ENCODE measurements at regions not wholly inside any gene's neighbourhood (a gene's known extent, or its start where the extent isn't known, plus 50 kb on each side); places are given as distances from the start of the nearest gene placed in this dataset.

DNA sequence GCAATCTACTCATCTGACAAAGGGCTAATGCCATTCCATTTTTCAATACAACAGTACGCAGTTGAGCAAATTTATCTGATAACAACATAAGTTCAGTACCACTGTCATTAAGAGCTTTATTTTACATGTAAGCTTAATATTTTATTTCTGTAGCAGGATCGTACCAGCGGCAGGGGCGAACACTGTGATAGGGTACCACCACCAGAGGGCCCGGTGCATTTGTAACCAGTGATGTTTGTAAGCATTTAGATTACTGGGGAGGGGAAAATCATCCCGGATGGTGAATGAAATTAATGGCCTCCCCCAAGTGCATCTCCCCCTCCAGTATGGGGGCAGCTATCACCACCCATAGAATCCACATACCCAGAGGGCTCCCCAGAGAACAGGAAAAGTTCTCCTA lies 179.0 kb downstream of the ADGRA3 start:
- no peak overlapping the region for H2AK5ac ChIP-seq (ENCODE audit: low read length)
- no peak overlapping the region for H3K27ac ChIP-seq (ENCODE audit: low read depth, low read length)
- H3K4me3 ChIP-seq (ENCODE audit: low read length): no peak overlapping the region
- H3K79me2 ChIP-seq (ENCODE audit: control insufficient read depth, insufficient read depth, low read length): no peaks in the 10 kb centered on the region
- H3K36me3 ChIP-seq (ENCODE audit: control insufficient read depth, insufficient read depth, low read length): no peaks in the 10 kb centered on the region
- H2BK120ac ChIP-seq (ENCODE audit: low read depth, low read length): no peak overlapping the region
- H3K4me2 ChIP-seq (ENCODE audit: low read length): no peak overlapping the region
- DNase-seq: no peak
- no peak overlapping the region for H3K9ac ChIP-seq (ENCODE audit: low read length)
- H3K27me3 ChIP-seq (ENCODE audit: insufficient read depth, low read length, poor library complexity): no peaks in the 10 kb centered on the region
- no peak overlapping the region for H4K5ac ChIP-seq (ENCODE audit: low read length)
- H2BK5ac ChIP-seq (ENCODE audit: low read length): no peak overlapping the region
- no peak overlapping the region for H2BK15ac ChIP-seq (replicated peaks; ENCODE audit: low read depth)
- no CpG with 5 or more reads among the region's 6 CpGs for WGBS (ENCODE audit: extremely low coverage, insufficient coverage, low lambda C conversion rate)
- H3K4me1 ChIP-seq (ENCODE audit: control insufficient read depth, low read depth, low read length): no peaks in the 10 kb centered on the region
- H3K18ac ChIP-seq (ENCODE audit: low read length): no peak overlapping the region
- no peak overlapping the region for H3K23ac ChIP-seq (ENCODE audit: low read length)
- no peak overlapping the region for H4K8ac ChIP-seq (ENCODE audit: low read depth, low read length)
- no peak overlapping the region for H3K56ac ChIP-seq (ENCODE audit: low read length)
- H3K79me1 ChIP-seq (ENCODE audit: low read length): no peaks in the 10 kb centered on the region
- H3K4ac ChIP-seq (ENCODE audit: low read depth, low read length): no peak overlapping the region

DNA sequence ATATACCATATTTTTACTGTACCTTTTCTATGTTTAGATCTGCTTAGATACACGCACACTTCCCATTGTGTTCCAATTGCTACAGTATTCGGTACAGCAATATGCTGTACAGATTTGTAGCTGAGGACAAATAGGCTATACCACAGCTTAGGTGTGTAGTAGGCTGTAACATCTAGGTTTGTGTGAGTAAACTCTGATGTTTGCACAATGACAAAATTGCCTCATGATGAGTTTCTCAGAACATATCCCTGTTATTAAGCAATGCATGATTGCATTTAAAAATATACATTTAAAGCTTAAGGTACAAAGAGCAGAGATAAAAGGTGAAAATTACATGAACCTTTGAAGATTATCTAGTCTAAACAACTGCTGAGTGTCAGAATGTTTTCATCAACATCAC lies 181.7 kb downstream of the ADGRA3 start:
- Histone ChIP-seq H2BK120ac (ENCODE audit: low read depth, low read length) (no peak overlapping the region), H2AK5ac (ENCODE audit: low read length) (no peak overlapping the region), H4K8ac (ENCODE audit: low read depth, low read length) (no peak overlapping the region), H2BK5ac (ENCODE audit: low read length) (no peak overlapping the region), H4K5ac (ENCODE audit: low read length) (no peak overlapping the region), H3K18ac (ENCODE audit: low read length) (no peak overlapping the region), H3K9ac (ENCODE audit: low read length) (no peak overlapping the region), H3K23ac (ENCODE audit: low read length) (no peak overlapping the region), H3K27me3 (ENCODE audit: insufficient read depth, low read length, poor library complexity) (no peaks in the 10 kb centered on the region), H3K56ac (ENCODE audit: low read length) (no peak overlapping the region), H2BK15ac (replicated peaks; ENCODE audit: low read depth) (no peak overlapping the region), H3K4me3 (ENCODE audit: low read length) (no peak overlapping the region), H3K4me2 (ENCODE audit: low read length) (no peak overlapping the region), H3K4ac (ENCODE audit: low read depth, low read length) (no peak overlapping the region), H3K4me1 (ENCODE audit: control insufficient read depth, low read depth, low read length) (no peaks in the 10 kb centered on the region), H3K79me2 (ENCODE audit: control insufficient read depth, insufficient read depth, low read length) (no peaks in the 10 kb centered on the region), H3K27ac (ENCODE audit: low read depth, low read length) (no peak overlapping the region), H3K79me1 (ENCODE audit: low read length) (no peaks in the 10 kb centered on the region), H3K36me3 (ENCODE audit: control insufficient read depth, insufficient read depth, low read length) (no peaks in the 10 kb centered on the region)
- no peak for DNase-seq
- no CpG with 5 or more reads among the region's 2 CpGs for WGBS (ENCODE audit: extremely low coverage, insufficient coverage, low lambda C conversion rate)

DNA sequence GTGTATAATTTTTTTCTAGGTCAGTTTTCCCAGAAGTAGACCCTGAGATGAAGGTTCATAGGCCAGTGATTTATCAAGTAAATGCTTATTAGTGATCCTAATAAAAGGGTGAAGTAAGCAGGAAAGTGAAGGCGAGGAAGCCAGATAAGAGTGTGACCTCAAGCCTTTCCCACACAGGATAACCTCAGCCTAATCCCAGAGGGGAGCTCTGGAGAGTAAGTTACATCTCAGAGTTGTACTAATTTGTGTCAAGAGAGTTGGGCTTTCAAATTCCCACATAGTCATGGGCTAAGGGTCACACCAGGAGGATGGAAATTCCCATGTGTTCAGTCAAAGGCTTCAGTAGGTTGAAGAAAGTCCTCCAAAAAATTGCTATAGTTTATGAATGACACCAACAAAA lies 191.4 kb downstream of the ADGRA3 start:
- H4K5ac ChIP-seq (ENCODE audit: low read length): no peak overlapping the region
- no peak overlapping the region for H2BK5ac ChIP-seq (ENCODE audit: low read length)
- H3K4ac ChIP-seq (ENCODE audit: low read depth, low read length): no peak overlapping the region
- no peaks in the 10 kb centered on the region for H3K27me3 ChIP-seq (ENCODE audit: insufficient read depth, low read length, poor library complexity)
- no CpG with 5 or more reads among the region's 1 CpG for WGBS (ENCODE audit: extremely low coverage, insufficient coverage, low lambda C conversion rate)
- H3K4me1 ChIP-seq (ENCODE audit: control insufficient read depth, low read depth, low read length): no peaks in the 10 kb centered on the region
- no peak overlapping the region for H2BK15ac ChIP-seq (replicated peaks; ENCODE audit: low read depth)
- no peak overlapping the region for H3K4me2 ChIP-seq (ENCODE audit: low read length)
- no peak overlapping the region for H2AK5ac ChIP-seq (ENCODE audit: low read length)
- H3K36me3 ChIP-seq (ENCODE audit: control insufficient read depth, insufficient read depth, low read length): no peaks in the 10 kb centered on the region
- no peak overlapping the region for H3K4me3 ChIP-seq (ENCODE audit: low read length)
- no peak overlapping the region for H4K8ac ChIP-seq (ENCODE audit: low read depth, low read length)
- H3K79me1 ChIP-seq (ENCODE audit: low read length): no peaks in the 10 kb centered on the region
- H2BK120ac ChIP-seq (ENCODE audit: low read depth, low read length): no peak overlapping the region
- no peak overlapping the region for H3K23ac ChIP-seq (ENCODE audit: low read length)
- H3K18ac ChIP-seq (ENCODE audit: low read length): no peak overlapping the region
- H3K9ac ChIP-seq (ENCODE audit: low read length): no peak overlapping the region
- no peak overlapping the region for H3K56ac ChIP-seq (ENCODE audit: low read length)
- peak; percentile 11 for DNase-seq
- H3K79me2 ChIP-seq (ENCODE audit: control insufficient read depth, insufficient read depth, low read length): no peaks in the 10 kb centered on the region
- H3K27ac ChIP-seq (ENCODE audit: low read depth, low read length): no peak overlapping the region

DNA sequence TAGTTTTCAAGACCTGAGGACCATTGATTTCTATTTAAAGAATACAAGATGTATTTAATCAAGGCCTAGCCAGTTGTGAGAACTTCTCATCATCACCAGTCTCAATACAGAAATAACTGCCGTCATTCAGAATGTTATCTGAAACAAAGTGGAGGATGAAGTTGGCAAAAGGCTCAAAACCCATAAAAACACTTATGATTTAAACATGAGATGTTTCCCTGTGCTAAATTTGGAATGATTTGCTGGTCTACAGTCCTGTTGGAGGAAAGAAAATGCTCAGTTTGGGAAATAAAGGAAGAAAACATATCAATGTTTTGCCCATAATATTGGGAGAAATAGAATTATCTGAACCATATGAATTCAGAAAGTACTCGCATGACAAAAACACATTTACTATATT lies 192.2 kb downstream of the ADGRA3 start:
- no peaks in the 10 kb centered on the region for H3K27me3 ChIP-seq (ENCODE audit: insufficient read depth, low read length, poor library complexity)
- H3K4me2 ChIP-seq (ENCODE audit: low read length): no peak overlapping the region
- no peak overlapping the region for H3K18ac ChIP-seq (ENCODE audit: low read length)
- no peak overlapping the region for H3K4ac ChIP-seq (ENCODE audit: low read depth, low read length)
- H3K23ac ChIP-seq (ENCODE audit: low read length): no peak overlapping the region
- DNase-seq: no peak
- H3K4me3 ChIP-seq (ENCODE audit: low read length): no peak overlapping the region
- H2AK5ac ChIP-seq (ENCODE audit: low read length): no peak overlapping the region
- H4K8ac ChIP-seq (ENCODE audit: low read depth, low read length): no peak overlapping the region
- no CpG with 5 or more reads among the region's 2 CpGs for WGBS (ENCODE audit: extremely low coverage, insufficient coverage, low lambda C conversion rate)
- H3K4me1 ChIP-seq (ENCODE audit: control insufficient read depth, low read depth, low read length): no peaks in the 10 kb centered on the region
- H3K9ac ChIP-seq (ENCODE audit: low read length): no peak overlapping the region
- no peak overlapping the region for H2BK15ac ChIP-seq (replicated peaks; ENCODE audit: low read depth)
- no peak overlapping the region for H3K56ac ChIP-seq (ENCODE audit: low read length)
- H2BK120ac ChIP-seq (ENCODE audit: low read depth, low read length): no peak overlapping the region
- no peaks in the 10 kb centered on the region for H3K79me1 ChIP-seq (ENCODE audit: low read length)
- H3K27ac ChIP-seq (ENCODE audit: low read depth, low read length): no peak overlapping the region
- no peak overlapping the region for H4K5ac ChIP-seq (ENCODE audit: low read length)
- no peaks in the 10 kb centered on the region for H3K79me2 ChIP-seq (ENCODE audit: control insufficient read depth, insufficient read depth, low read length)
- no peaks in the 10 kb centered on the region for H3K36me3 ChIP-seq (ENCODE audit: control insufficient read depth, insufficient read depth, low read length)
- no peak overlapping the region for H2BK5ac ChIP-seq (ENCODE audit: low read length)

- Histone ChIP-seq H4K8ac (ENCODE audit: low read depth, low read length) (no peak overlapping the region), H3K4ac (ENCODE audit: low read depth, low read length) (no peak overlapping the region), H3K4me2 (ENCODE audit: low read length) (no peak overlapping the region), H3K23ac (ENCODE audit: low read length) (no peak overlapping the region), H3K79me1 (ENCODE audit: low read length) (no peaks in the 10 kb centered on the region), H3K9ac (ENCODE audit: low read length) (no peak overlapping the region), H3K4me1 (ENCODE audit: control insufficient read depth, low read depth, low read length) (no peaks in the 10 kb centered on the region), H3K56ac (ENCODE audit: low read length) (no peak overlapping the region), H3K79me2 (ENCODE audit: control insufficient read depth, insufficient read depth, low read length) (no peaks in the 10 kb centered on the region), H2BK120ac (ENCODE audit: low read depth, low read length) (no peak overlapping the region), H3K18ac (ENCODE audit: low read length) (no peak overlapping the region), H2AK5ac (ENCODE audit: low read length) (no peak overlapping the region), H3K36me3 (ENCODE audit: control insufficient read depth, insufficient read depth, low read length) (no peaks in the 10 kb centered on the region), H3K27me3 (ENCODE audit: insufficient read depth, low read length, poor library complexity) (no peaks in the 10 kb centered on the region), H4K5ac (ENCODE audit: low read length) (no peak overlapping the region), H2BK5ac (ENCODE audit: low read length) (no peak overlapping the region), H3K4me3 (ENCODE audit: low read length) (no peak overlapping the region), H2BK15ac (replicated peaks; ENCODE audit: low read depth) (no peak overlapping the region), H3K27ac (ENCODE audit: low read depth, low read length) (no peak overlapping the region)
- WGBS (ENCODE audit: extremely low coverage, insufficient coverage, low lambda C conversion rate): no CpG with 5 or more reads among the region's 1 CpG
- no peak for DNase-seq
These were observed 192.9 kb downstream of the ADGRA3 start for GRCh38 chr4:22322996-22323395.

DNA sequence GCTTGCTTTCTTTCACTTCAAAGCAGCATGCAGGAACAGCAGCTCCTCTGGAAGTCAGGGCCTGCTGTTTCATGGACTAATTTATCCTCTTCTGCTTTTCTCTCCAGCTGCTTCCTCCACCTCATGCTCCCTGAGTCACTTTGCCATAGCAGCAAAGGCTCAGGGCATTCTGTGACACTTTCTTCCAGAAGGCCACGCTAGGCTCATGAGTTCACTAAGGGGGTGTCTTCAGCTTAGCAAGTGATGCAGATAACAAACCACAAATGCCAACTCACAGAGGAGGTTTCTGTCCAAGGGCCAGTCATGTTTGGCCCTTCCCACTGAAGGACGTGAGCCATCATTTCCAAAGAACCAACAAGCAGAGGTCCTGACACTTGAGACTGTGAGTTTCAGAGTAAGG lies 200.2 kb downstream of the ADGRA3 start:
- Histone ChIP-seq H4K8ac (ENCODE audit: low read depth, low read length) (no peak overlapping the region), H3K23ac (ENCODE audit: low read length) (no peak overlapping the region), H2BK120ac (ENCODE audit: low read depth, low read length) (no peak overlapping the region), H3K56ac (ENCODE audit: low read length) (no peak overlapping the region), H3K79me1 (ENCODE audit: low read length) (no peaks in the 10 kb centered on the region), H3K9ac (ENCODE audit: low read length) (no peak overlapping the region), H3K4ac (ENCODE audit: low read depth, low read length) (no peak overlapping the region), H3K4me3 (ENCODE audit: low read length) (no peak overlapping the region), H3K79me2 (ENCODE audit: control insufficient read depth, insufficient read depth, low read length) (no peaks in the 10 kb centered on the region), H3K36me3 (ENCODE audit: control insufficient read depth, insufficient read depth, low read length) (no peaks in the 10 kb centered on the region), H3K18ac (ENCODE audit: low read length) (no peak overlapping the region), H2AK5ac (ENCODE audit: low read length) (no peak overlapping the region), H3K4me2 (ENCODE audit: low read length) (no peak overlapping the region), H3K4me1 (ENCODE audit: control insufficient read depth, low read depth, low read length) (no peaks in the 10 kb centered on the region), H2BK15ac (replicated peaks; ENCODE audit: low read depth) (no peak overlapping the region), H4K5ac (ENCODE audit: low read length) (no peak overlapping the region), H2BK5ac (ENCODE audit: low read length) (no peak overlapping the region), H3K27me3 (ENCODE audit: insufficient read depth, low read length, poor library complexity) (no peaks in the 10 kb centered on the region), H3K27ac (ENCODE audit: low read depth, low read length) (no peak overlapping the region)
- no peak for DNase-seq
- no CpG with 5 or more reads among the region's 2 CpGs for WGBS (ENCODE audit: extremely low coverage, insufficient coverage, low lambda C conversion rate)

Measured in mesendoderm (in vitro differentiated cells).